ENCODE measurements at regions not wholly inside any gene's neighbourhood (a gene's known extent, or its start where the extent isn't known, plus 50 kb on each side); places are given as distances from the start of the nearest gene placed in this dataset.

GRCh38 chr3:72238801-72239200 is 453.9 kb upstream of the PROK2 start:
- POLR2A ChIA-PET (ENCODE audit: unreplicated experiment) = no interaction called here
- in situ Hi-C loops (cut with MboI; ENCODE audit: low sequenced_read_pairs) = no loop called here
- H3K9ac ChIP-seq (ENCODE audit: low read depth, low read length) = no peak overlapping the region
- no peaks in the 10 kb centered on the region for H3K79me1 ChIP-seq (ENCODE audit: low read depth in 1 of 2, low read length in 2 of 2)
- H2AFZ ChIP-seq (replicated peaks; ENCODE audit: low read length, poor library complexity) = no peak overlapping the region
- H3K4me2 ChIP-seq (ENCODE audit: low read depth, low read length) = no peak overlapping the region
- no CpG with 5 or more reads among the region's 3 CpGs for WGBS, 2 experiments (ENCODE audit: extremely low coverage in 2 of 2, insufficient read length in 1 of 2)
- TF ChIP-seq RAD21 (IDR thresholded peaks at IDR 0.05; ENCODE audit: low read length) (no peak), SMC3 (IDR thresholded peaks at IDR 0.05; ENCODE audit: low read depth, low read length) (no peak), POLR2A (IDR thresholded peaks at IDR 0.05; ENCODE audit: low read depth, low read length) (no peak), MAFK (IDR thresholded peaks at IDR 0.05; ENCODE audit: low read depth, low read length) (no peak), NFE2L2 (IDR thresholded peaks at IDR 0.05; ENCODE audit: low read depth, low read length) (no peak), RFX5 (IDR thresholded peaks at IDR 0.05; ENCODE audit: low read depth, low read length) (no peak), MXI1 (IDR thresholded peaks at IDR 0.05; ENCODE audit: borderline replicate concordance, low read depth, low read length) (no peak), MAZ (IDR thresholded peaks at IDR 0.05; ENCODE audit: borderline replicate concordance, low read depth, low read length) (no peak), BHLHE40 (IDR thresholded peaks at IDR 0.05; ENCODE audit: low read depth, low read length) (no peak), CTCF (conservative IDR thresholded peaks at IDR 0.05; ENCODE audit: low read depth, low read length) (no peak), FOS (IDR thresholded peaks at IDR 0.05; ENCODE audit: low read depth, low read length) (no peak), CEBPB (IDR thresholded peaks at IDR 0.05; ENCODE audit: low read depth, low read length) (no peak), RCOR1 (IDR thresholded peaks at IDR 0.05; ENCODE audit: insufficient replicate concordance, low read length) (no peak), CHD1 (IDR thresholded peaks at IDR 0.05; ENCODE audit: low read depth, low read length) (no peak), USF2 (IDR thresholded peaks at IDR 0.05; ENCODE audit: low read depth, low read length) (no peak)
- TF ChIP-seq, protein P1, sequence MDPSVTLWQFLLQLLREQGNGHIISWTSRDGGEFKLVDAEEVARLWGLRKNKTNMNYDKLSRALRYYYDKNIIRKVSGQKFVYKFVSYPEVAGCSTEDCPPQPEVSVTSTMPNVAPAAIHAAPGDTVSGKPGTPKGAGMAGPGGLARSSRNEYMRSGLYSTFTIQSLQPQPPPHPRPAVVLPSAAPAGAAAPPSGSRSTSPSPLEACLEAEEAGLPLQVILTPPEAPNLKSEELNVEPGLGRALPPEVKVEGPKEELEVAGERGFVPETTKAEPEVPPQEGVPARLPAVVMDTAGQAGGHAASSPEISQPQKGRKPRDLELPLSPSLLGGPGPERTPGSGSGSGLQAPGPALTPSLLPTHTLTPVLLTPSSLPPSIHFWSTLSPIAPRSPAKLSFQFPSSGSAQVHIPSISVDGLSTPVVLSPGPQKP (IDR thresholded peaks at IDR 0.05; ENCODE audit: borderline replicate concordance, low read depth, low read length) = no peak
- no TSS peak for BruUV-seq (replicated peaks)
- H2BK15ac ChIP-seq (ENCODE audit: low read depth, low read length) = no peak overlapping the region
- H3K14ac ChIP-seq (replicated peaks; ENCODE audit: low read depth, low read length) = no peak overlapping the region
- no peak overlapping the region for H2BK5ac ChIP-seq (ENCODE audit: low read depth, low read length, poor library complexity, severe bottlenecking)
- H3K36me3 ChIP-seq (ENCODE audit: control insufficient read depth, insufficient read depth, low read length) = no peaks in the 10 kb centered on the region
- no peak for ATAC-seq (ENCODE audit: low read depth)
- dilution Hi-C loops (cut with HindIII; ENCODE audit: low sequenced_read_pairs, unreplicated experiment) = no loop called here
- H2AK9ac ChIP-seq (replicated peaks; ENCODE audit: low read depth, low read length, poor library complexity) = no peak overlapping the region
- no peak overlapping the region for H4K91ac ChIP-seq (ENCODE audit: insufficient read depth, low read depth, low read length)
- H2BK120ac ChIP-seq (ENCODE audit: low read depth, low read length) = no peak overlapping the region
- no peak overlapping the region for H4K5ac ChIP-seq (ENCODE audit: low read depth, low read length)
- no peak for DNase-seq
- H3K4me1 ChIP-seq (ENCODE audit: control insufficient read depth, insufficient read depth, low read length) = no peaks in the 10 kb centered on the region; the same call in 1 of the 2 replicates
- H3K9me3 ChIP-seq (ENCODE audit: control insufficient read depth, insufficient read depth, low read length) = no peaks in the 10 kb centered on the region
- H3K9me1 ChIP-seq (ENCODE audit: insufficient read depth, low read length) = no peaks in the 10 kb centered on the region
- no peak overlapping the region for H3K18ac ChIP-seq (ENCODE audit: low read depth, low read length)
- H2AK5ac ChIP-seq (ENCODE audit: low read depth, low read length) = no peak overlapping the region
- H3K27me3 ChIP-seq (ENCODE audit: control insufficient read depth, insufficient read depth, low read length) = peaks cover 22% of the 10 kb centered on the region
- no peak overlapping the region for H3K56ac ChIP-seq (ENCODE audit: extremely low read depth, insufficient read depth, low read length)
- no peak overlapping the region for H3K4me3 ChIP-seq (ENCODE audit: insufficient read depth, low read depth, low read length)
- intact Hi-C loops (cut with micrococcal nuclease) = no loop called here
- no peak overlapping the region for H4K8ac ChIP-seq (ENCODE audit: low read depth in 2 of 2, low read length in 2 of 2)
- no peak overlapping the region for H3K27ac ChIP-seq (ENCODE audit: insufficient read depth, low read length)
- CTCF ChIA-PET = no interaction called here
- no peaks in the 10 kb centered on the region for H4K20me1 ChIP-seq (ENCODE audit: insufficient read depth, low read length)
- no peak overlapping the region for H2BK20ac ChIP-seq (ENCODE audit: low read depth, low read length)
- H3K4ac ChIP-seq (ENCODE audit: low read depth, low read length) = no peak overlapping the region
- H3K23ac ChIP-seq (ENCODE audit: low read depth, low read length) = no peak overlapping the region

Measured in IMR-90 (cell line).